PFSK-1 (cell line): ENCODE measurements at regions not wholly inside any gene's neighbourhood (a gene's known extent, or its start where the extent isn't known, plus 50 kb on each side); places are given as distances from the start of the nearest gene placed in this dataset.

ENCODE experiments used
- FOXP2 ChIP-seq: optimal IDR thresholded peaks from 2 replicates; pipeline ENCODE3; 2011; ENCODE audit warnings: borderline replicate concordance, control low read depth, inconsistent platforms; ENCODE audit not compliant: insufficient read depth; ENCODE audit errors: extremely low read length, extremely low read depth
- POLR2AphosphoS5 ChIP-seq: IDR thresholded peaks from 2 replicates; pipeline ENCODE4 v1.6.1; 2012; ENCODE audit warnings: low read depth, mild to moderate bottlenecking, control low read depth, low read length, moderate library complexity
- SIN3A ChIP-seq: IDR thresholded peaks from 2 replicates; pipeline ENCODE4 v1.6.1; 2012; ENCODE audit warnings: mild to moderate bottlenecking, low read length, moderate library complexity, borderline replicate concordance; ENCODE audit not compliant: insufficient read depth
- TAF1 ChIP-seq: IDR thresholded peaks from 2 replicates; pipeline ENCODE4 v1.6.1; 2012; ENCODE audit warnings: low read length, control low read depth, borderline replicate concordance; ENCODE audit not compliant: insufficient read depth
- TF ChIP-seq, protein P1 (sequence below), 2 experiments: IDR thresholded peaks; 2 replicates each; pipeline versions ENCODE4 v1.6.1 to v1.8.0; 2011 to 2012; ENCODE audit warnings: low read depth in 2 of 2, low read length in 2 of 2, control low read depth in 1 of 2, inconsistent platforms in 1 of 2, mild to moderate bottlenecking in 1 of 2, moderate library complexity in 1 of 2; ENCODE audit not compliant: insufficient read depth in 1 of 2

DNA sequence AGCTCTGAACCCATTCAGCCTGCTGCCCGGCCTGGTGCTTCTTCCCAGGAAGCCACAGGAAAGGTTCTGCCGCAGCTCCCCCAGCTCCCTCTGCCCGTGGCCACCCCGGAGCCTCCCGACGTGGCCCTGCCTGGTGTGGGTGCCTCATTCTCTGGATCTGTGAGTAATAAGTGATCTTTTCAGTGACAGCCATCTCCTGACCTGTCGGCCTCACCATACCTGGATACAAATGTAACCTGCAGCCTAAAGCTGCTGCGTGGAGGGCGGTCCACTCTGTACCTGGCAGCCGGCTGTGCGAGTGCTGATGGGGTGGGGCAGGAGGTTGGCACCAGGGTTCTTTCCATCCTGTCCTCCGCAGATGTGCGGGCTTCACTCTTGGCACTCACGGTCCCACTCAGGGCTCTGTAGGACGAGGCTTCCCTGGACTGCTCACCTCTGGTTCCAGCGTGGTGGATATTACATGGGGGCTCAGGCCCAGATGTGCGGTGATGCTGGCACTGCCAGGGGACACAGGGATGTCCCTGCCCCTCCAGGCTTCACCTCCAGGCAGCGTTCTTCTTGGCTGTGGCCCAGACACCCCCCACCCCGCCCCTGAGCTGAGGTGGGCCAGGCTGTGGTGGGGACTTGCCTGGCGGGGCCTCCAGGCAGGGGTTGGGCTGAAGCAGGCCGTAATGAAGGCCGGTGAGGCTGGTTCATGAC is 748.5 kb downstream of the BRD1 start:
- TF ChIP-seq POLR2AphosphoS5: no peak

DNA sequence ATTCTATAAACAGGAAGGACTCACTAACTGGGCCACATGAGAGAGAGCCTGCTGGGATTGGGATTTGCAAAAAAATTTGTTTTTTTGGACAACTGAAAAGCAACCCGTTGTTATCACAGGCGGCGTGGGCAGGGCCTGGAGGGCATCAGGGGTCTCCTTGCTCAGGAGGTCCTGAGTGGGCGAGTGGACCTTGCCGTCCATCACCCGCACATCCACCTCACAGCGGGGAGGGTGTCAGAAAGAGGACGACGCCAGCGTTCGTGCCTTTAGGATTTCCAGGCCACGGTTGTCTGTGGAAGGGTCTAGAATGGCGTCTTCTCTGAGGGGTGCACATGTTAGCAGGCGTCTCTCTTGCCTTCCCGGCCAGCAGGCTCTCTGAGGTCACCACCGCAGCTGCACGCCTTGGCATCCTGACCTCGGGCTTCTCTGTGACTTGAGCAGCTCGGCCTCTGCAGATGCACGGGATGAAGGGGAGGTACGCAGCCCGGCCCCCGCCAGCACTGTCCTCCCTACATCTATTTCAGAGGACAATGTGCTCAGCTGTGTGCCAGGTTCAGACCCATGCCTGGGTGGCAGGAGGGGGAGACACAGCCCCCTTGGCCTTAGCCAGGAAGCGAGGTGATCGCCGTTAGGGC is 749.5 kb downstream of the BRD1 start:
- TF ChIP-seq POLR2AphosphoS5: no peak
- no peak for TF ChIP-seq TAF1
- TF ChIP-seq SIN3A: no peak
- TF ChIP-seq, protein P1, sequence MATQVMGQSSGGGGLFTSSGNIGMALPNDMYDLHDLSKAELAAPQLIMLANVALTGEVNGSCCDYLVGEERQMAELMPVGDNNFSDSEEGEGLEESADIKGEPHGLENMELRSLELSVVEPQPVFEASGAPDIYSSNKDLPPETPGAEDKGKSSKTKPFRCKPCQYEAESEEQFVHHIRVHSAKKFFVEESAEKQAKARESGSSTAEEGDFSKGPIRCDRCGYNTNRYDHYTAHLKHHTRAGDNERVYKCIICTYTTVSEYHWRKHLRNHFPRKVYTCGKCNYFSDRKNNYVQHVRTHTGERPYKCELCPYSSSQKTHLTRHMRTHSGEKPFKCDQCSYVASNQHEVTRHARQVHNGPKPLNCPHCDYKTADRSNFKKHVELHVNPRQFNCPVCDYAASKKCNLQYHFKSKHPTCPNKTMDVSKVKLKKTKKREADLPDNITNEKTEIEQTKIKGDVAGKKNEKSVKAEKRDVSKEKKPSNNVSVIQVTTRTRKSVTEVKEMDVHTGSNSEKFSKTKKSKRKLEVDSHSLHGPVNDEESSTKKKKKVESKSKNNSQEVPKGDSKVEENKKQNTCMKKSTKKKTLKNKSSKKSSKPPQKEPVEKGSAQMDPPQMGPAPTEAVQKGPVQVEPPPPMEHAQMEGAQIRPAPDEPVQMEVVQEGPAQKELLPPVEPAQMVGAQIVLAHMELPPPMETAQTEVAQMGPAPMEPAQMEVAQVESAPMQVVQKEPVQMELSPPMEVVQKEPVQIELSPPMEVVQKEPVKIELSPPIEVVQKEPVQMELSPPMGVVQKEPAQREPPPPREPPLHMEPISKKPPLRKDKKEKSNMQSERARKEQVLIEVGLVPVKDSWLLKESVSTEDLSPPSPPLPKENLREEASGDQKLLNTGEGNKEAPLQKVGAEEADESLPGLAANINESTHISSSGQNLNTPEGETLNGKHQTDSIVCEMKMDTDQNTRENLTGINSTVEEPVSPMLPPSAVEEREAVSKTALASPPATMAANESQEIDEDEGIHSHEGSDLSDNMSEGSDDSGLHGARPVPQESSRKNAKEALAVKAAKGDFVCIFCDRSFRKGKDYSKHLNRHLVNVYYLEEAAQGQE (IDR thresholded peaks at IDR 0.05; ENCODE audit: insufficient read depth in 1 of 2, low read depth in 2 of 2, low read length in 2 of 2): no peak
- no peak for TF ChIP-seq FOXP2

DNA sequence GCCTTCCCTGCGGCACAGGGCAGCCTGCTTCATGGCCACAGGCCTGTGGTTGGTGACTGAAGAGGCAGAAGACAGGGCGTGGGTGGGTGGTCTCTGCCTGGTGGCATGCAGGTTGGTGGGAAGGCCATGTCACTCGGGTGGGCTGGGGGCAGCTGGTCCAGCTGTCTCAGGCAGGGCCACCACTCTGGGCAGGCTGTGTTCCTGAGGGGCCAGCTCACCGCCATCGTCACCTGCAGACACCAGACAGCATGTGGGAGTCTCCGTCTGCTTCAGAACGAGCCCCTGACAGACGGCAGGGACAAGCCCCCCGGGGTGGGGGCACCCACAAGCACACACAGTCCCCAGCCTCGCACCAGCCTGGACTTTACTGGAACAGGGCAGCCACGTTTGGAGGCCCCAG is 750.1 kb downstream of the BRD1 start:
- TF ChIP-seq TAF1 (no peak), SIN3A (no peak), FOXP2 (no peak), POLR2AphosphoS5 (no peak)
- TF ChIP-seq, protein P1 (IDR thresholded peaks at IDR 0.05; ENCODE audit: insufficient read depth in 1 of 2, low read depth in 2 of 2, low read length in 2 of 2): no peak

DNA sequence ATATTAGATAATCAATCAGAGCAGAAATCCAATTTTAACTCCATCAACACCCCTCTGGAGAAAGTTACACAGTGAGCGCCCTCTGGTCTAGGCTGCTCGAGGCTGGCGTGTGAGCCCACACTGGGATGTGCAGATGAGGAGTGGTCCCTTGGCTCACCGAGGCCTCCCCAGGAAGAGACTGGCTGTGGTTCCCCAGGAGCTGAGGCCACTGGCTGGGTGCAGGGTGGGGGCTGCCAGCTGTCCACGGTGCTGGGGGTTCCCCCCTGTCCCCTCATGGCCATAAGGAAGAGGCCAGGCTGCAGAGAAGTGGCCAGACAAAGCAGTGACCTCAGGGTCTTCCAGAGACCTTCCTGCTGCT is 750.7 kb downstream of the BRD1 start:
- TF ChIP-seq TAF1 (no peak), SIN3A (no peak), FOXP2 (no peak), POLR2AphosphoS5 (no peak)
- TF ChIP-seq, protein P1 (IDR thresholded peaks at IDR 0.05; ENCODE audit: insufficient read depth in 1 of 2, low read depth in 2 of 2, low read length in 2 of 2): no peak

DNA sequence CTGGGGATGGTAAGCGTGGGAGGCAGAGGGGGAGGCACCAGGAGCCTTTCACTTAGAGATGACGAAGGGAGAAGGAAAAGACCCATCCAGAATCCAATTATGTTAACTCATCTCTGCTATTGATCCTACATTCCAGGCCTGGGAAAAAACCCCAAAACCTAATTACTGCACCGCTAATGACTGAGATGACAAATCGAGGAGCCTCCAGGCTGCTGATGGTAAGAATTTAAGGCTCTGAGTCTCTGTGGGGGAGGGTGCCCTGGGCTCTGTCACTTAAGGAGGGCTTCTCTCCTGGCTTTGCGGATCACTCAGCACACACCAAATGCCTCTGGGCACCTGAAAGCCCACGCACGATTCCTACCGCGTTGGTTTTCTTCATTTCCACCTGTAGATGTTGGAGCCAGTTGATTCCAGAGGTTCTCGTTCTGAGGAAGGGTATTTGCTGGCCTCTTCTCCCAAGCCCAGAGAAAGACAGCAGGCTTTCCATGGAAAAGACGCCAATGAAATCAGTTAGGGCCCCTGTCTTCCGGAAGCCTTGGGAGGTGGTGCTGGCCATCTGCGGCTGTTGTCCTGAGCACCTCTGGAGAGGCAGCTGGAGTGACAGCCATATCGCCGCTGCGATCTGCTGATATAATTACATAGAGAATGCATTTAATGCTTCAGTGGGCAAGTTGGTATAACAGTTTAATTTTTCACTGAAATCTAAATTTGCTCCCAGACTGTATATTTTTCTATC is 751.2 kb downstream of the BRD1 start:
- no peak for TF ChIP-seq FOXP2
- TF ChIP-seq, protein P1 (IDR thresholded peaks at IDR 0.05; ENCODE audit: insufficient read depth in 1 of 2, low read depth in 2 of 2, low read length in 2 of 2): no peak
- no peak for TF ChIP-seq SIN3A
- TF ChIP-seq POLR2AphosphoS5: no peak
- no peak for TF ChIP-seq TAF1
